Sigmoid colon (tissue), 6 donors: ENCODE measurements at regions not wholly inside any gene's neighbourhood (a gene's known extent, or its start where the extent isn't known, plus 50 kb on each side); places are given as distances from the start of the nearest gene placed in this dataset.
A peak's percentile ranks its signal among the peaks of the same experiment; 100 is the strongest.

ENCODE experiments used
- DNase-seq: peaks from one replicate; pipeline ENCODE4 v3.0.0-alpha.2; 2019
- H3K27ac ChIP-seq, 4 donors: fragments of 200-600 bp; sonication (generic); one replicate each; pipeline ENCODE4 v1.5.1; 2016 to 2019; ENCODE audit warnings: mild to moderate bottlenecking in 1 of 4
- H3K27me3 ChIP-seq, 3 donors: fragments of 200-600 bp; sonication (generic); one replicate each; pipeline ENCODE4 v1.5.1; 2019; ENCODE audit warnings: mild to moderate bottlenecking in 1 of 3
- H3K36me3 ChIP-seq, 4 donors: fragments of 200-600 bp; sonication (generic); one replicate each; pipeline ENCODE4 v1.5.1; 2016 to 2019
- H3K4me1 ChIP-seq, 4 donors: fragments of 200-600 bp; sonication (generic); one replicate each; pipeline ENCODE4 v1.5.1; 2017 to 2019
- H3K4me3 ChIP-seq, 4 donors: fragments of 200-600 bp; sonication (generic); one replicate each; pipeline ENCODE4 v1.5.1; 2017 to 2019; ENCODE audit warnings: mild to moderate bottlenecking in 2 of 4, moderate library complexity in 1 of 4
- H3K9me3 ChIP-seq, 4 donors: fragments of 200-600 bp in 3 of 4; sonication (generic) in 3 of 4; one replicate each; pipeline versions ENCODE4 v1.5.1 to v1.6.1; 2013 to 2019
- CTCF ChIP-seq, 4 experiments: fragments of 450-650 bp in 3 of 4; fragments of 200-600 bp in 1 of 4; IDR thresholded peaks; one replicate each; pipeline ENCODE4 v1.5.1; 2016 to 2019; ENCODE audit warnings: antibody characterized with exemption in 4 of 4, mild to moderate bottlenecking in 3 of 4, moderate library complexity in 2 of 4
- EP300 ChIP-seq, 4 donors: sonication (generic); formaldehyde crosslinking; IDR thresholded peaks; one replicate each; pipeline ENCODE4 v1.6.1; 2017; ENCODE audit warnings: antibody characterized with exemption in 4 of 4
- POLR2A ChIP-seq, 2 donors: fragments of 450-650 bp; IDR thresholded peaks; one replicate each; pipeline ENCODE4 v1.6.1; 2016; ENCODE audit warnings: antibody characterized with exemption in 2 of 2, mild to moderate bottlenecking in 2 of 2, moderate library complexity in 2 of 2
- POLR2AphosphoS5 ChIP-seq, 4 donors: sonication (generic); formaldehyde crosslinking; IDR thresholded peaks; one replicate each; pipeline ENCODE4 v1.6.1; 2017; ENCODE audit warnings: antibody characterized with exemption in 4 of 4
- WGBS, 2 donors: extraction: QIAGEN DNeasy Blood & Tissue Kit; methylation state at CpG; one replicate each; pipeline ENCODE4 v1.1.7; 2013; 5-methylcytosine and 5-hydroxymethylcytosine counted together
- intact Hi-C: fragments of 100-400 bp; cut with DNase I; formaldehyde crosslinking; loops from one replicate; pipeline ENCODE4 v1.15.1; 2023
- donor health status: healthy with polysubstance abuse.
- donor health status: healthy.

- WGBS, 2 donors: 90 to 91% methylated on average over 5 of the region's 5 CpGs
- H3K9me3 ChIP-seq: no peaks in the 10 kb centered on the region
- H3K27me3 ChIP-seq: no peaks in the 10 kb centered on the region
- no peaks in the 10 kb centered on the region for H3K36me3 ChIP-seq
- intact Hi-C loops: no loop called here
- TF ChIP-seq POLR2A (IDR thresholded peaks at IDR 0.05) (no peak), CTCF (IDR thresholded peaks at IDR 0.05) (no peak), POLR2AphosphoS5 (IDR thresholded peaks at IDR 0.05) (no peak), EP300 (IDR thresholded peaks at IDR 0.05) (no peak)
- no peak overlapping the region for H3K27ac ChIP-seq
- H3K4me1 ChIP-seq: peaks cover 0 to 15% (median 9%) of the 10 kb centered on the region in 4 donors
- no peak overlapping the region for H3K4me3 ChIP-seq
- DNase-seq: no peak
These were observed 166.8 kb downstream of the CSNK2A3 start for GRCh38 chr11:11186249-11186648.

- H3K27ac ChIP-seq: no peak overlapping the region
- H3K9me3 ChIP-seq: no peaks in the 10 kb centered on the region
- H3K4me3 ChIP-seq: no peak overlapping the region
These were observed 170.8 kb downstream of the CSNK2A3 start for GRCh38 chr11:11182261-11182660.

GRCh38 chr11:11178671-11179638, 174.1 kb downstream of the CSNK2A3 start:
- WGBS, 2 donors: 54 to 84% methylated on average over 3 of the region's 3 CpGs
- H3K27ac ChIP-seq: peak overlapping the region; percentile 58 to 84 (median 75)
- H3K9me3 ChIP-seq: no peaks in the 10 kb centered on the region
- no peaks in the 10 kb centered on the region for H3K27me3 ChIP-seq
- no peaks in the 10 kb centered on the region for H3K36me3 ChIP-seq
- peaks cover 0 to 50% (median 32%) of the 10 kb centered on the region in 4 donors for H3K4me1 ChIP-seq
- no peak overlapping the region for H3K4me3 ChIP-seq
- intact Hi-C loops: no loop called here
- DNase-seq: no peak
- TF ChIP-seq CTCF (IDR thresholded peaks at IDR 0.05) (no peak), POLR2AphosphoS5 (IDR thresholded peaks at IDR 0.05) (peak in 2 of 4 donors; percentile 16 to 72), POLR2A (IDR thresholded peaks at IDR 0.05) (no peak)

More at GRCh38 chr11:11182261-11182660, 170.8 kb downstream of the CSNK2A3 start:
- Histone ChIP-seq H3K36me3 (no peaks in the 10 kb centered on the region), H3K27me3 (no peaks in the 10 kb centered on the region), H3K4me1 (peaks cover 0 to 31% (median 22%) of the 10 kb centered on the region in 4 donors)
- 81 to 83% methylated on average over 14 of the region's 14 CpGs for WGBS, 2 donors
- intact Hi-C loops: no loop called here
- no peak for TF ChIP-seq CTCF (IDR thresholded peaks at IDR 0.05)
- DNase-seq: no peak

- intact Hi-C loops: no loop called here
- Histone ChIP-seq H3K9me3 (no peaks in the 10 kb centered on the region), H3K4me1 (peaks cover 0 to 61% (median 36%) of the 10 kb centered on the region in 4 donors), H3K36me3 (no peaks in the 10 kb centered on the region), H3K4me3 (no peak overlapping the region), H3K27ac (peak overlapping the region; percentile 10 to 84 (median 75)), H3K27me3 (no peaks in the 10 kb centered on the region)
- TF ChIP-seq CTCF (IDR thresholded peaks at IDR 0.05) (no peak), POLR2A (IDR thresholded peaks at IDR 0.05) (no peak), EP300 (IDR thresholded peaks at IDR 0.05) (no peak), POLR2AphosphoS5 (IDR thresholded peaks at IDR 0.05) (no peak)
- WGBS, 2 donors: 60 to 77% methylated on average over 7 of the region's 7 CpGs
- no peak for DNase-seq
These were observed 175.8 kb downstream of the CSNK2A3 start for GRCh38 chr11:11177156-11177808.
